NT2/D1 (cell line): ENCODE measurements at regions not wholly inside any gene's neighbourhood (a gene's known extent, or its start where the extent isn't known, plus 50 kb on each side); places are given as distances from the start of the nearest gene placed in this dataset.

Source experiments
- YY1 ChIP-seq: IDR thresholded peaks from 2 replicates; pipeline ENCODE4 v1.6.1; 2011; ENCODE audit not compliant: insufficient read length, insufficient read depth
- ZNF274 ChIP-seq: IDR thresholded peaks from 2 replicates; pipeline ENCODE4 v1.6.1; 2011; ENCODE audit warnings: mild to moderate bottlenecking, low read depth, low read length

DNA sequence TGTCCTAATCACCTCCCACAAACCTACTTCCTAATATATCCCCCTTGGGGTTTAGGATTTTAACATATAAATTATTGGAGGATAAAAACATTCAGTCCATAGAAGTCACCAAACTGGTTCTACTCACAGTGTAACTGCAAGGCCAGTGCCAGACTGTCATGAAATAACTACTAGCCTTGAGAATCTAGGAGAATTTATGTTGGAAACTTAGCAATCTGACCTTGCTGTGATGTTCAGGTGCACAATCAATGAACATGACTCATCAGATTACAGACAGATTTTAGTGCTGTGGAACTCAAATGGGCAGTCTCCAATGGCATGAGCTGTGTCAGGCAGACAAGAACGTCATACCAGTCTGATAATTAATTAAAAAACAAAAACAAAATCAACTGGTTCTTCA lies 571.4 kb upstream of the IGFBP3 start:
- TF ChIP-seq ZNF274 (no peak), YY1 (no peak)
